Activated CD4-positive, alpha-beta T cell treated with anti-CD3 and anti-CD28 coated beads, Interleukin-2, amount 50 U/mL, for 16 hours (primary cell): ENCODE measurements at regions not wholly inside any gene's neighbourhood (a gene's known extent, or its start where the extent isn't known, plus 50 kb on each side); places are given as distances from the start of the nearest gene placed in this dataset.
"Not testable (repeated sequence)": the region's sequence is repeated elsewhere in the genome, so short reads cannot be mapped to it uniquely, and the experiment has no call there.

Source experiments
- DNase-seq: peaks from one replicate; pipeline ENCODE4 v3.0.0-alpha.2; 2020

GRCh38 chrX:21225643-21226042, 148.6 kb upstream of the CNKSR2 start:
- DNase-seq: no peak

- DNase-seq: not testable (repeated sequence)
Observed at GRCh38 chrX:21228974-21229373, 145.2 kb upstream of the CNKSR2 start.

GRCh38 chrX:21255032-21255618, 119.1 kb upstream of the CNKSR2 start:
- DNase-seq: no peak

- DNase-seq: no peak
Observed at GRCh38 chrX:21266949-21267348, 107.3 kb upstream of the CNKSR2 start.

GRCh38 chrX:21276736-21277433, 97.3 kb upstream of the CNKSR2 start:
- DNase-seq: no peak

- no peak for DNase-seq
Observed at GRCh38 chrX:21289232-21289631, 85.0 kb upstream of the CNKSR2 start.

GRCh38 chrX:21295246-21295820, 78.9 kb upstream of the CNKSR2 start:
- DNase-seq: no peak

- peak; percentile 55 for DNase-seq
Observed at GRCh38 chrX:21305799-21306336, 68.3 kb upstream of the CNKSR2 start.

GRCh38 chrX:21319323-21319722, 54.9 kb upstream of the CNKSR2 start:
- no peak for DNase-seq
